NCI-H460 (cell line): ENCODE measurements at regions not wholly inside any gene's neighbourhood (a gene's known extent, or its start where the extent isn't known, plus 50 kb on each side); places are given as distances from the start of the nearest gene placed in this dataset.
"Not testable (repeated sequence)": the region's sequence is repeated elsewhere in the genome, so short reads cannot be mapped to it uniquely, and the experiment has no call there.

Experiments used
- DNase-seq: peaks from one replicate; pipeline ENCODE4 v3.0.0-alpha.2; 2016; ENCODE audit warnings: low read depth; ENCODE audit errors: extremely low read depth

DNA sequence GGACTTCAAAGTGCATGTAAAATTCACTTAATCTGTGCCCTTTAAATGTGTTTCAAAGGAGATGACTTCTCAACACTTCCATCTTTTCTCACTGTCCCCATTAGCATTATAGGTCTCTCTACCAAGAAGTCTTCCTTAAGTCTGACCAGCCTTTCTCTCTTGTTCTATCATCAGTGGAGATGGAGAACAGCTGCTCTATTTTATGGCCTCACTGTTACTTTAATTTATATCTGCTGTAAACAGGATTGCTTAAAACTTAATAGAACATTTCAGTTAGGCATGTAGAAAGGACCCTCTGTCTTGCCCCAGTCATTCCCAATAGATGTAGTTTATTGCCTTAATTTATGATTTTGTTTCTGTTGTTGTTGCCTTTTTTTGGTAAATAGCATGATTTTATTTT lies 86.0 kb upstream of the CDC42EP3 start:
- DNase-seq = not testable (repeated sequence)

DNA sequence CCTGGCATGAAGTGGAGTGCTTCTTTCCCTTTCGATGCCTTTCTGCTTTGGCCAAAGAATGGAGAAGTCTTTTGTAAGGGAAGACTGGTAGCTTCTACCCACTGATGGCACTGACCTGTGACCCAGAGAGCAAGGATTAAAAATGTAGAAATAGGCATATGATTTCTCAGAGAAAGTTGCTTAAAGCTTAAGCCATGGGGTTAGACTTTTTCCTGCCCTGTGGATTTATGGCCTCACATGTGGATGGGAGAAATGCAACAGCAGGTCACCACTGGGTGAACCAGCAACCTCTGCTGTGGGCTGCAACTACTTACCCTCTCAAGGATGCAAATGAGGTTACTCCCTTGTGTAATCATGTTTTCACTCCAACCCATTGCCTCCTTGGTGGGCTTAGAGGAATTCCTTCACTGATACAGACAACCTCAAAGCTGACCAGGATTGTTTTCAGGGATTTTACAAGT lies 86.7 kb upstream of the CDC42EP3 start:
- DNase-seq = not testable (repeated sequence)

DNA sequence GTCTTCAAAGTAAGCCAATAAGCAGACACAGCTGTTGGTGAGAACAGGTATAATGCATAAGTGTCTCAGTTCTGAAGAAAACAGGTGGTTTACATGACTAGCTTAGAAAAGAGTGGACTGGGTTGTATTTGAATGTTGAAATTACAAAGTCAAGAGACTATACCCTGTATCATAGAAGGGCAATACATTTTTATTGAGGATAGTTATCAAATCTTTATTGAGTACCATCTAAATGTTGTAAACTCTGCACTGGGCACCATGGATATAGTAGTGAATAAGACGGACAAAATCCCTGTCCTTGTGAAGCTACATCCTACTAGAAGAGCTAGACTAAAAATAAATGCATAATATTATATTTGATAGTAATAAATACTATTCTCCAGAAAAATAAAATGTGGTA lies 88.5 kb upstream of the CDC42EP3 start:
- DNase-seq = not testable (repeated sequence)

DNA sequence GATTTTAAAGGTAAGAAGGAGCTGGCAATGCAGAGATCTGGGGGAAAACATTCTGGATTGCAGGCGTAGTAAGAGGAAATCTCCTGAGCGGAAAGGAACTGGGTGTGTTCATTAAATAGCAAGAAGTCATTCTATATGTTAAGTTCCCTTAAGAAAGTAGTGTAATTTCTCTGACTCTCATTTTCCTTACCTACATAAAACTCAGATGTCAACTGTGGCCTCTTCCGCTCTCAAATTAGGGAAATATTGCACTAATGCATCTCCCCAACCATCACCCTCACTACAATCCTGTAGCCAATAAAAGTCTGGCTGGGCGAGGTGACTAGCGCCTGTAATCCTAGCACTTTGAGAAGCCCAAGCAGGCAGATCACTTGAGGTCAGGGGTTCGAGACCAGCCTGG lies 89.0 kb upstream of the CDC42EP3 start:
- DNase-seq = no peak

DNA sequence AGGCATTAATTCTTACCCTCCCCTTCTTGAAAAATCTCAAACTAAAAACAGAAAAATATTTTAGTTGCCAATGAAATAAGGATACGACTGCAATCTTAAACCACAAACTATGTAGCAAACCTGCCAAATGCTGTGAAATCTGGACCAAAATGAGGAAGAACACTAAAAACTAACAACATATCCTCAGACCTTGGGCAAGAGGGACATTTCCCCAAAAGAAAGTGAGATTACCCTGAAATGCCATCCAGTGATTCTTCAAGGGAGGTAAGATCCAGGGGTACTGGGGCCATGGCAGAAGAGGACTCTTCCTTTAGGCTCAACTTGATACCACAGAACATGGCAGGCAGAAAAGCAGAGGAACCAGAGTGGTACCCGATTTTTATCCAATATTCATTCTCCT lies 90.8 kb upstream of the CDC42EP3 start:
- not testable (repeated sequence) for DNase-seq

DNA sequence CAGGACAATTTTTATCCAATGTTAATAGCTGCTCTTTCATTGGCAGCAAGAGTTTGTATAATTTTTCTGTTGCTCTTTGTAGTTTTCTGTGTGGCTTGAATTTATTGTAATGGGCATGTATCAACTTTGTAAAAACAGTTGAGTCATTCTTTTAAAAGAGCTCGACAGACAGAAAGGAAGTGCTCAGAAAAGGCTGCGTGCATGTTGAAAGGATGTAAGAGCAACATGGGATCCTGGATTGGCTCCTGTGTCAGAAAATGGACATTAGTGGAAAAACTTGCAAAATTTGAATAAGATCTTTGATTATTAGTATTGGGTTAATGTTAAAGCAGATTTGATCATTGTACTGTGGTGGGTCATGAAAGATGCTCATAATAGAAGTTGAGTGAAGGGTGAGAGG lies 93.3 kb upstream of the CDC42EP3 start:
- no peak for DNase-seq

DNA sequence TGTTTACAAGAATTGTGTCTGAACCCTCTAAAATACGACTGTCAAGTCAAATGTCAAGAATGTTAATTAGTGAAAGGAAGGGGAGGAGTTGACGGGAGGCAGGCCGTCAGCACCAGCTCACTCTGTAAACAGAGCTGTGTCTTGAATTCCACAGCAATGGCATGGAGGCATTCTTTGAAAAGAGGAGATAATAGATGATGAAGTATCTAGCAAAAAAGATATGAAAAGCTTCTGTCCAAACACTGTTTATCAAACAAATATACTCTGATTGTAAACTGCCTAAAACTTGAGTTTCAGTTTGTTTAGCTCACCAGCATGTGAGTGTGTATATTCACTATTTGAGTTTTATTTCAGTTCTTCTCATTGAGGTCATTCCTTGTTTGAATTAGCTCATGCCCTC lies 94.7 kb upstream of the CDC42EP3 start:
- DNase-seq = peak; percentile 21

DNA sequence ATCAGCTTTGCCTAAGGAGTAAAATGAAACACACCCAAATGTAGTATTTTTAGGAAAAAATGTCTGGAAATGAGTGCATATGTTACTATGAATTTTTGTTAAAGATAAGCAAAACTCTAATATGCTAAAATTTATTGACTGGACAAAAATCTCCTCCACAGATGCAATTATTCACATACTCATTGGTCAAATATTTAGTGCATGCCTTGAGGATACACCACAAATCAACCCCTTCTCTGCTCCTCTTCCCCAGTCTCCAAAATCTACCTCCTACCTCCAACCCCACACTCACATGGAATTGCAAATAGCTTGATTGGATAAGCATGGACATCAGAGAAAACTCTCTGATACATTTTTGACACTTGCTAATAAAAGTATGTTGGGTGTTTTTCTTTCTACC lies 95.6 kb upstream of the CDC42EP3 start:
- no peak for DNase-seq

DNA sequence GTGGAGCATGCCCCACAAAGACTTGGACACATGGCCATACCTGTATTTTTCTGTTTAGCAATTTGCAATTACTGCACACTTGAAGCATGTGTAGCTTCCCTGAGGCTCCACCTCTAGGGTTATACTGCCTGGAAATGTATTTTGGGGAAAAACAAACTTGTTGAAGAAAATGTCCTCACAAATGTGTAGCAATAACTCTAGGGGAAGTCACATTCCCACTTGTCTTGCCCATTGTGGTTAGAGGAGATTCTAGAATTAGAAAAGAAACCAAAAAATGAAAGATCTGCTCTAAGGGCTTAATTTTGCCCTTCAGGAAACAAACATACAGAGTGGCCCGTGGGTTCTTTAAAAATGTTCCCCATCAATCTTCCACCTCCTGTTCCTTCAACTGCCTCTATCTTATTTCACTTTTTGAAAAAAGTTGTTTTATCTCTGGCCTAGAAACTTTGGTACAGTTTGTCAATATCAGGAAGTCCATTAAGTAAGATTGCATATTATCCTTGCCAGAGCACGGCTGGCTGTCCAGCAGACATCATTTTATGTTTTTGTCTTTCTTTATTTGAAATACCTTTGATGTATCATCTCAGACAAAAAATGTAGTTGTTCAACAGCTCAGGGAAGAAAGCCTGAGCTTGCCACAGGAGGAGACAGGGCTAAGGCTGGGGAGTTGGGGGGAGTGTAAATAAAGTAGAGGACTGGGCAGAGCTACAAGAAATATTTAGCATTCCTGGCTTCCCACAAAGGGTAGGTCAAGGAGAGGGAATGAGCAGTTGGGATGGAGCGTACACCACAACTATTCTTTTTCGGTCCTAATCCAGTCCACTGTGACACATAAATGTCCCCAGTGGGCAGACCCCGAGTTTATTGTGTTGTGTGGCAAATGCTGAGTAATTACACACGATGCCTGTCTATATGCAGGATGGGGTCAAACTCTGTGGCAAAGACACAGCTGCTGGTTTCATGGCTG lies 96.8 kb upstream of the CDC42EP3 start:
- peak; percentile 23 for DNase-seq

DNA sequence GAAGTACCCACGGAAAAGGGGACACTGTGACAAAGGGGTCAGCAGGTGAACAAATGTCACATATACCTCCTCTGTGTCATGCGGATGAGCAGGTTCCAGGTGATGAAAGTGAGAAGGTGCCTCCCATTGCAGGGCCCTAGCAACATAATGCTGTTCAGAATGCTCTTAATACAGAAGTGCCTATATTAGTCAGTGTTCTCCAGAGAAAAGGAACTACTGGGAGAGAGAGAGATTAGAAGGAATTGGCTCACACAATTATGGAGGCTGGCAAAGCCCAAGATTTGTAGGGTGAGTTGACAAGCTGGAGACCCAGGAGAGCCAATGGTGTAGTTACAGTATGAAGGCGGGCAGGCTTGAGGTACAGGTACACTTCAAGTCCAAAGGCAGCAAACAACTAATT lies 98.1 kb upstream of the CDC42EP3 start:
- DNase-seq = no peak

DNA sequence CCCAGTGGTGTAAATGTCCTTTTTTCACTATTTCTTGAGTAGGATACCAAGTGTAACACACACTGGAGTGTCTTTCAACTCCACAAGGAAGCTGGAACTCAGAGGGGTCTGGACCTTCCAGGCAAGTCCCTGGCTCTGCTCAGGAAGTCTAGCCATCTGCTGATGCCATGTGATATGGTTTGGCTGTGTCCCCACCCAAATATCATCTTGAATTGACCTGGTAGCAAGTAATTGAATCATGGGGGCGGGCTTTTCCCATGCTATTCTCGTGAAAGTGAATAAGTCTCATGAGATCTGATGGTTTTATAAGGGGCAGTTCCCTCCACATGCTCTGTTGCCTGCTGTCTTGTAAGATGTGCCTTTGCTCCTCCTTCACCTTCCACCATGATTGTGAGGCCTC lies 99.4 kb upstream of the CDC42EP3 start:
- no peak for DNase-seq

DNA sequence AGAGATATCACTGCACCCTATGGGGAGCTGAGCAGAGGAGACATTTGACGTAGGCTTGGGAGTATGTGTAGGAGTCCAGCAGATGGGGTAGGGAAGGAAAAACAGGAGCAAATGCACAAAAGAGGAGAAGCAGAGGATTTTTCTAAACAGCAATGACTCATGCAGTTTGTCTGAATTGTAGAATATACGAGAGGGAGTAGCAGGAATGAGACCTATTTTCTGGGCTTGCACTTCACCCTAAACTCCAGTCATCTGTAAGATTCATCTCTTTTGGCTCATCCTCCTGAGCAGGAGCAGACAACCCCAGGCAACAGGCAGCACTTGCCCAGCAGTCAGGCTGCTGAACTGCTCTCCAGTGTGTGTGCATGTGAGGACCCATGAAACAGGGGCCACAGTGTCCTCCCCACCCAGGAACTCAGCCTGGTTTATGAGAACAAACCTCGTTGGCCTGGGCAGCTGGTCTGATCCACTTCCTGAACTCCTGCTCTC lies 100.2 kb upstream of the CDC42EP3 start:
- no peak for DNase-seq

DNA sequence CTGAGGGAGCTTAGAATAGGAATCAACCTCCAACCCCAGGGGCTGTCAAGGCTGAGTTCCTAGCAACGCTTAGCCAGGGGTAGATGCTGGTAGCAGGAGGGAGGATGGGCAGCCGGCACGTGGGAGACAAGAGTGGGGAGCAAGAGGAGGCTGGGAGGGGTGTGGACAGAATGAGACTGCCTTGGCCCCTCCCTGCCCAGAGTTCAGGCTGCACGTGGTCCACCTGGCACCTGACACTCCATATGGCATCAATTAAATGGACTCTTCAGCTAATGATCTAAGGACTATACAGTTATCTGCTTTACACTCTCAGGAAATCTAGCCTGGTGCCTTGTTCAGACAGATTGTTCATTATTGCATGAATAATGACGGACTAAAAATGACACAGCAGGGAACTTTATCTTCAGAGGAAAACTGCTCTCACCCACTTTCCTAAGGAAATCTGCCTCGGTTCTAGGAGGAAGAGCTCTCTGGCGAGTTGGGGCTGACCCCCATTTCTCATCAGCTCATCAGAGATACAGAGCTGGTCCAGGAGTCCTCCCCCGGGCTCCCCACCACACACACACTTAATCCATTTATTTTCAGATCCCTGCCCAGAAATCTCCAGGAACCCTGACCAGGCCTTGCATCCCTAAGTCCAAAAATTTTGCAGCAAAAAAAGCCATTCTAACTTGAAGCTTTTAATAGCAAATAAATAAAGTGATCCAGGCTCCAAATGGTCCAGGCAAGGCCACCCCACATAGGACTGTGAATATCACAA lies 102.1 kb upstream of the CDC42EP3 start:
- DNase-seq = no peak

DNA sequence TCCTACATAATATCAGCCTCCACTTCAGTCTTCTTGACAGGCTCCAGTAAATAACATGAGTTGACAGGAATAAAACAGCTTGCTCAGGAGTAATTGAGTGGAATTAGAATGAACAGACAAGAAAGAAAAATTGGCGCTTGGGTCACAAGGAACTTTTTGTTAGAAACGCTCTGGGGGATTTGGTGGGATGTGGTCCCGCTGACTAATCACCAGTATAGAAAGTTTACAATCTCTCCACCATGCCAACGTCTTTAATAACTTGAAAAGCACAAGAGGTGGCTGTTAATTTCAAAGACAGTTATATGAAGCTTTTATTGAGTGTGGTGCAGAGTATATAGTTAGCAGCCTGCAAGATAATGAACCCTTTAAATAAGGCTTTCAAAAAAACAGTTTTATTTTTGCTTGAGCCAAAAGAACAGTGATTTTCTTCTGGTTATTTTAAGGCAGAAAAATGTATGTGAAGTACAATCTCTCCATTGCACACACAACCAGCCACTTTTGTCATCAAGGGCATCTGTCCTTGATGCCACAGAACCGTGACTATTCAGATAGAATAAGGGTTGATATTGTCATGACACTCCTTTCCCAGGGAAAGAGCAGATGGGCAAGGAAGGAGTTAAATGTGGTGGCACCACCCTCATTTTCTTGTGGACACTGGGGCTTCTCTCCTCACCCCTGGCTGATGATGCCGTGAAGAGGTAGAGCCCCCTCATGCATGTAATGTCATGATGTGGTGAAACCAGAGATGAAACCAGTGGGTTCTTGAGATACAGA lies 102.9 kb upstream of the CDC42EP3 start:
- not testable (repeated sequence) for DNase-seq

DNA sequence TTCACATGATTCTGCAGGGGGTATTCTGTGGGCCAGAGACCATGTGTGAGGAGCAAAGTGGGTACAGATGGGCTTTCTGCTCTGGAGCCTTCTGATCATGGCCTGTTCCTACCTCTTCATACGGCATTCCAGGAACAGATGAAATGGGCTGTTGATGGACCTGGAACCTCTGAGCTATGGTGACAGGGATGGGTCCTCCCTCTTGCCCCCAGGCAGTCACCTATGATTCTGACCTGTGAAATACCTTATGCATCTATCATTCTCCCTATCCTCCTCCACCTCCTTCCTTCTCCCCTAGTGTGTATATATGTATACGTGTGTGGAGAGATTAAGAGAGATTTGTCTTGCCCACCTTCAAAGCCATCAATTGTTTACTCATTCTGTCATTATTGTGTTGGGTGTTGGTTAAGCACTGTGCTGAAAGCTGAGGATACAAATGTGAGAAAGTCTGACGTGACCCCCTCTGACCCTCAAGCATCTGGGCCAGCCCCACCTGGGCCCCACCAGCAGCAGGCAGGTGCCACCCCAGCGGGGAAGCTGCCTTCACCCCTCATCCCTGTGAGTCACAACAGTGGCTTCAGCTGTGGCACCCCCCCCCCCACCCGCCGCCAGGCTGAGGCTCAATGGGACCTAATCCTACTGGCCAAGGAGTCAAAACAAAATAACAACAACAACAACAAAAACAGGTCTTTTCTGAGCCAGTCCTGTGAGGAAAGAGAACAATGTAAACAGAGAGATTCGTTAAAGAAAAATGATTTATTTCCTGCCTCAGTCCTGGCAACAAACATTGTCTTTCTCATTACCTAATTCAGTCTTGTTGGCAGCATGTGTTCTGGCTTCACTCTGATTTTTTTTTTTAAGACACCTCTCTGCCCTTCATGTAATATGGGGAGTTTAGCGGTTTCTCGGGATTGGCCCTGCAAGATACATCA lies 103.8 kb upstream of the CDC42EP3 start:
- no peak for DNase-seq

DNA sequence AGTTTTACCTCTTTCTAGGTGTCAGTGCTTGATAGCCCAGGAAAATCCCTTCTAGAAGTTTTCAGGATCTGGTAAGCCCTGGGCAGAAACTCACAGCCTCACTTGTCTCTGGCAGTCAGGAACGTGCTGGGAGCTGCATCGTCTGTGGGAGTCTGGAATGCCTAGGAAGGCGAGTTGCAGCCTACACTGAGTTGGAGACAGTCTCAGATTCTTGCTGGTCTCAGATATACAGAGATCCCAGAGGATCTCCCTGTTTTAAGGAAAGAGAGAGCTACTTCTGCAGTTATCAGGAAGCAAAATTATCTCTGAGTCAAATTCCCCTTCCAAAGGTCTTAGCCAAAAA lies 104.4 kb upstream of the CDC42EP3 start:
- no peak for DNase-seq

DNA sequence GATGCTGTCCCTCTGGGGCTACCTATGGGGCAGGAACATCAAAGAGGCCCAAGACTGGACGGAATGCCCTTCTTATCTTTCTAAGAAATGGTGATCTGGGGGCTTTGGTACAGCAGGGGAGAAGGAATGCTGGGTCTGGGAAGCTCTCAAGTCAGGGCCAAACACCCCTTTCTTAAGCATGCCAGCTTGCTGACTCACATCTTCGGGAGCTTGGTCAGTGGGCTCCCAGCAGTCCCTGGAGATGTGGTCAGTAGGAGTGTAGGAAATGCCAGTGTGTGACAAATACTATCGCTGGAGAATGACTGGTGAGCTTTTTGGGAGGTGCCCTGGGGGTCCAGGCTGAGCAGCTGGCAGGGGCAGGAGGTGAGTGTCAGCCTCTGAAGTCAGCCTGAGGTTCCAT lies 105.0 kb upstream of the CDC42EP3 start:
- no peak for DNase-seq

DNA sequence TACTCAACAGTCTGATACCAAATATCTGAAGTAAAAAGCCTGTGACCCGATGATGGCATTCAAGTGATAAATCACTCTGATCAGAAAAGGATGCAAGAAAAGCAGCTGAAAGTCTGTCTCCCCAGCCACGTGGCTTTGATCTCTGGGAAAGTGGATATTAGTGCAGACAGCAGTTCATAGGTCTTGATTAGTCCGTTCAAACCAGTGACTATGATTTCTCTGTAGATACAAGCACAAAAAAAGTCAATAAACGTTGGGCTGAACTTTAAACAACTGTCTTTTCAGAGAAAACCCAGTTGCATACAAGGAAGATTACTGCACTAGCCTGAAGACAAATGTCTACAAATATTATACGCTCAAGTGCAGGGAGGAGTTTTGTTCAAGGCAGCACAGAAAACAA lies 107.7 kb upstream of the CDC42EP3 start:
- no peak for DNase-seq

DNA sequence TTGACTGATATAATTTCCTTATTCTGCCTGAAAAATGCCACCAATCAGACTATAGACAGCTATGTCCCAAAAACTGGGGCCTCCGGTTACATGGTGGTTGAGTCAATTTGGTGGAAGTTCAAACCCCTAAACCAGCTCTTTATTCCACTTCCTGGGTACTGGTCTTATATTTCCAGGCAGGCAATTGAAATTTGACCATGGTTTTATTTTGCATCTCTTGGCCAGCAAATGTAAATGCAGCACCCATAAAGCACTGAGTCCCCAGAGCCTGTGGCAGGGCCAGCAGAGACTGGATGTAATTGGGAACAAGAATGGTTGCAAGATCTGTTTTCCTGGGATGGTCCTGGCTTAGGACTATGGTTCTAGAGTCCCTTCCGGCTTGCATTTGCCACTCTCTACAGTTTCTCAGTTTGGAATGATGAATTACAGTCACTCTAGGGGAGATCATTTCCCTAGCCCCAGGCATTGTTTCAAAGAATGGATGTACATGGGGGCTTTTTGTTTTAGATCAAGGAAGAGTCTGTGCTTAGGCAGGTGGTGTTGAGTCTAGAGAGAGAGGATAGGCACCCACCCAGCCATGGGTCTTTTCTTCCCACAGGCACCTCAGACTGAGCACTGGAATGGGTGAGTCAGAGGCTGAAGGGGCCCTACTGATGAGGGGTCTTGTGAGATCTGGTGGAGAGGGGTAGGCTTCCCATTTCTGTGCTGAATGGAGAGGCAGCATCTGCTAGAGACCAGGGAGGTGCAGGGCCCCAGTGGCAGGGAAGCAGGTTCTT lies 108.4 kb upstream of the CDC42EP3 start:
- DNase-seq = no peak
